NCI-H187 treated with DMSO at 0.1 percent for 48 hours (cell line): ENCODE measurements at regions not wholly inside any gene's neighbourhood (a gene's known extent, or its start where the extent isn't known, plus 50 kb on each side); places are given as distances from the start of the nearest gene placed in this dataset.

Experiments
- DNase-seq: peaks from one replicate; lab custom pipeline; 2025; lab: John Stamatoyannopoulos, UW

DNA sequence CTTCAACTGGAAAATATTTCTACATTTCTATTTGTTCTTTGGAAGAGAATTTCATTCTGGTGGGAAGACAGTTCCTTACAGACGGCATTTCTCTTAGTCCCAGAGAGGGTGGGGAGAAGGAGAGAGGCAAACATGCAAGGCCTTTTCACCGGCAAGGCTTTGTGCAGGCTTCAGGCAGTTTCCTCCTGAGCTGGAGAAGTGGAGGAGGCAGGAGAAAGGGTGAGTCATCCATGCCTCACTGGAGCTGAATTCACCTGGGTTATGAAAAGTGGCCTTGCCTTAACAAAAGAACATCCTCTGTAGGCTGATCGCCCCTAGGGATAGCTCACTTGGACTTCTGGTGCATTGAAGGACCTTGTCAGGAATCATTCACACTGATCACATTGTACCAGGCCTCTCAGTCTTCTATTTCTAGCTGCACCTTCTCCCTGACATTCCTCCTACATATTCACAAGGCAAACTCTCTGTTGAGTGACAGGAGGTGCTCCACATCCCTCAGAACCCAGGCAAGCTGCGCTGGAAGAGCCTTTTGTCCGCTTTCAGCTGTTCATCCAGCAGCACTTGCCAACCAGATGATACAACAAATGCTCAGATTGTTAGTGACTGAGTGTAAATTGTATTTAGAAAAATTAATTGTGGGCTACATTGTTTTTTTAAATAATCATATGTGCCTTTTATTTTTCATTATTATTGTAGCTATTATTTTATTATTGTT is 796.1 kb downstream of the DCDC2C start:
- DNase-seq, result peak; percentile 43

DNA sequence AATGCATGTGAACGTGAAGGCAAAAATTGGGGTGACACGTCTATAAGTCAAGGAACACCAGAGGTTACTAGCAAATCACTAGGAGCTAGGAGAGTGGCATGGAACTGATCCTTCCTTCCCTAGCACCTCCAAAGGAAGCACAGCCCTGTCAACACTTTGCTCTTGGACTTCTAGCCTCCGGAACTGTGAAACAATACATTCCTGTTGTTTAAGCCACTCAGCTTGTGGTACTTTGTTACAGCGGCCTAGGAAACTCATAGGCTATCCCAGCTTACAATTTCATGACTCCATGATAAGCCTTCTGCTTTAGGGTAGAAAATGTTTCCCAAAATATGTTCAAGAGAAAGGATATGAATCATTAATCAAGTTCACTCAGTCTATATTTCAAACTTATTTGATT is 798.1 kb downstream of the DCDC2C start:
- DNase-seq, result no peak

DNA sequence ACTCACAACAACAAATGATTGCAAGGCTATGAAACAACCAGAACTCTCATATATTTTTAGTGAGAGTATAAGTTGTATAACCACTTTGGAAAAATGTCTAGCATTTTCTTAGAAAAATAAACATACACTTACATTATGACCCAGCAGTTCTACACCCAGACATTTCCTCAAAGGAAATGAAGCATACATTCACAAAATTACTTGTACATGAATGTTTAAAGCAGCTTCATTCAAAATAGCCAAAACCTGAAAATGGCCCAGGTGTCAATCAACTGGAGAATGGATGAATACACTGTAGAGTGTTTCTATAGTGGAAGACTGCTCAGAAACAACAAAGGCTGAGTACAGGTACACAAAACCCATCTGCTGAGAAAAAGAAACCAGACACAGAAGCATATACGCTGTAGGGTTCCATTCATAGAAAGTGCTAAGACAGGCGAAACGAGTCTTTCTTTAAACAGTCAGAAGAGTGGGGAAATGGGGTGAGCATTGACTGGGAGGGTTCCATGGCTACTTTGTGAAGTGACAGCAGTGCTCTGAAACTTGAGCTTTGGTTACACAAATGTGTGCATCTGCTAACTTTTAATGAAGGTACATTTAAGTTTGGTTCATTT is 799.0 kb downstream of the DCDC2C start:
- no peak for DNase-seq

DNA sequence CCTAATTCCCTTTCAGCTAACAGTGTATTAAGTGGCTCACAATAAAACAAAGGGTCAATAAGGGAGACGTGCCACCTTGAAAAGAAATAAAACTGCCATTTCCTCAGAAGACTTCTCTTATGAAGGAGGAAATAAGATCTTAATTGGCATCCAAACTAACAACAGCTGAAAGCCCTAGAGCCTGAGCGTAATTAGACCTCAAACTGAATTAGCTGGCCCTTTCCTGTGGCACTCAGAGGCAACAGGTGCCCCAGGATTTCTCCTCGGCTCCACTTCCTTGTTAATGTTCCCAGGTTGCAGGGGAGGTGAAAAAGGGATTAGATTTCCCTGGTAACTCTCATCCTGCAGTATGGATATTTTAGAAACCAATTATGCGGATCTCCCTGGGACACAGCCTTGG is 804.3 kb downstream of the DCDC2C start:
- peak; percentile 29 for DNase-seq

DNA sequence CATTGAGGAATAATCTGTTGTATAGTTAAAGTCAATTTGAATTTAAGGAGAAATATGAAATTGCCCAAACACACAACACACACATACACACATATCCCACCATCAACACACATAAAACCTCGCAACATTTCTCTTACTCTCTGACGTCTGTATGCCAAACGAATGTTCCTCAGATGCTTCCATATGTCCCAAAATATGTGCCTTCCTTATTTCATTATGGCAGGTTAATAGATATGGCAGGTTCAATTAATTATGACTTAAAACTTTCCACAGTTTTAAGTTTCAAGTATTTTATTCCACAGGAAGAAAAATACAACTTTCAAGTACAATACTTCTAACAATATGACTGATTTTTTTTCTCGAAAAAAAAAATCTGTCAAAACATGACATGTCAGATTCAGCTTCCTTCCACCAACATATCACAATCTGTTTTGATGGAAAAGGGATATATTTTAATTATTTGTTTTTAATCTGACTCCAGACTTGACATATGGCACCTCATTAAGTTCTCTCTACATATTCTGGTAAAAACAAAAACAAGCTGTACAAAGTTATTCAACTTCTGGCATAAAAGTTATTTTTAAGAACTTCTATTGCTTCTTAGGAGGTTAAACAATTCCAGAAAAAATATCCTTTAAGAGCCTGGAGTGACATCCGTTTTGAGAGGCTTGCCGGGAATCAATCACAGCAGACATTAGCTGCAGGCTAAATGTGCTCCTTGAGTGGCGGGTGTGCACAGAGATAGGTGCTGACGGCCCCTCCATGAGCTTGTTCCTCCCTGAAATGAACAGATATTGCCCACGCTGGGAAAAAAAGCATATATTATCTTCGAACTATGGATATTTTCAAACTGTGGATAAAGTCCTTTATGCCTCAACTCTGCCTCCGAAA is 812.7 kb downstream of the DCDC2C start:
- no peak for DNase-seq

DNA sequence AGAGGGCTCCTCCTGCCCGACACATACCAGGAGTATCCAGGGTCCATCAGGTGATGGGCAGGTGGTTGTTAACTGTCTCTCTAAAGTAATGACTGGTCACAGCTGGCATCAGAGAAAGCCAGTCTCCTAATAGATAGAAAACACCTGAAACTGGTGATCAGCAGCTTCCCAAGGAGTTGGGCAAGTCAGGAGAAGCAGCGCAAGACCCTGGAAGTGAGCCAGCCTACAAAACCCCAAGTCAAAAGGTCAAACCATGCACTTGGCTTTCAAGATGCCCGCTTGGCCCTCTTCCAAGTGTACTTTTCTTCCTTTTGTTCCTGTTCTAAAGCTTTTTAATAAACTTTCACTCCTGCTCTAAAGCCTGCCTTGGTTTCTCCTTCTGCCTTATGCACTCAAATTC is 815.2 kb downstream of the DCDC2C start:
- DNase-seq, result no peak

DNA sequence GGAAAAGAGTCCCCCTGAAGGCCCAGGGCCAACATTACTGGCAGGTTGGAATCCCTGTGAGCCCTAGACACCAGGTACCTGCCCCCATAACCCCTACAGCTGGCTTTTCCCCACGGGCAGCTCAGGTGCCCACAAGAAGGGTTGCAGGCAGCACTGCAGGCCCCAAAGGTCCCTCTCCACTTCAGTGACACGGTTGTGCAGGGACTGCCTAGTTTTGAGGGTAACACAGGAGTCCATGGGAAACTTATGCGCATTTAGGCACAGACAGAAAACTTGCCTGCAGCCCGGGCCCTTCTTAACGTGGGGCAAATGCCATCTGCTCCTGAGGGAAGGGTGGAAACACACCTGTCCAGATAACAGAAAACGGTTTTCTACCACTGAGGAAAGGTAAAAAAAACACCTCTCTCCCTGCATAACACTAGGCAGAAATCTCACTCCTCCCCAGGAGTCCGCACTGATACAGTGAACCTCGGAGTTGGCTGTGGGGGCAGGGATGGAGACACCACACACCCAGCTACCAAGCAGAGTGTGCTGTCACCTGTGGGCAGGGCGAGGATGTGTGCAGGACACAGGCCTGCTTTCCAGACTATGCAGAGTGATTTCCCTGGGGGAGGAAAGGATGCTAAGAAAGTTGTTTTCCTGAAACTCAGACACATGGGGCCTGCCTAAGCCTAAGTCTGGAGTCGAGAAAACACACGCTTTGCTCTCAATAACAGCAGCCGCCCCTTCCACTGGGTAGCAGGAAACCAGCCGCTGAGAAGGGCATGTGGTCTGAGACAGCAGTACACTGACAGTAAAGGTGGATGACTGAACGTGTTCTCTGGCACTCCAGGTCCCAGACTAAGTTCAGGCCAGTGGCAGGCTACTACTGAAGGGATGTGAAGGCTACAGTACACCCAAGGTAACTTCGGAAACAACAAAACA is 819.4 kb downstream of the DCDC2C start:
- no peak for DNase-seq

DNA sequence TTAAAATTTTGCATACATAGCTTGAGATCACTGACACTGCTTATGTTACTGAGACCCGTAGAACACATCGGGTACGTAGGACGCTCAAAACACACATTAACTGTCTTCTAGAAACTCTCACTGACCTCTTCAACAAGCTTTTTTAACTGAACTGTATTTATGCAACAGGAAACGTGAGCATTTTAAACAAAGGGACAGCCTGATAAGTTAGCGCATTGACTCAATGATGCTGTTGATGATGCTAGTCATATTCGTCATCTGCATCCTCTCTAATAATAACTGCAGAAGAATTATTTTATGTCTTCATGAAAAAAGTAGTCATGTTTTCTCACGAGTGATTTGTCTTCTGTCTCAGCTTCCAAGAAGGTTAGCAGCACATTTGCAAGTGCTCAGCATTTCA is 824.0 kb downstream of the DCDC2C start:
- no peak for DNase-seq

DNA sequence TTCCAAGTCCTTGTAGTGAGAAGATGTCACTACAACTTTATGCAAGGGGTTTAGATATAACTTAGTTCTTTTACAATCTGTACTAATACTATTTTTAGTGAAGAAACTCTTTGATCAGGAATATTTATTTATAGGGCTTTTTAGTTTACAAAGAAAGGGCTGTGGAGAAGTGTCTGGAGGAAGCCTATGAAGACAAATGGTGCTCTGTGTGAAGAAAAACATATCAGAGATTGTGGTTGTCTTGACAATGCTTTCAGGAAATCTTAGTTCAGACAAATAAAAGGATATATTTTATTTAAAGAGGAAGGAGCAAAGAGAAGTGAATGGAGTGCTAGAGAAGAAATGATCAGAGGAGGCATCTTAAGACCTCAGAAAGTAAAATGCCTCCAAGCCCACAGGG is 824.9 kb downstream of the DCDC2C start:
- DNase-seq, result no peak

DNA sequence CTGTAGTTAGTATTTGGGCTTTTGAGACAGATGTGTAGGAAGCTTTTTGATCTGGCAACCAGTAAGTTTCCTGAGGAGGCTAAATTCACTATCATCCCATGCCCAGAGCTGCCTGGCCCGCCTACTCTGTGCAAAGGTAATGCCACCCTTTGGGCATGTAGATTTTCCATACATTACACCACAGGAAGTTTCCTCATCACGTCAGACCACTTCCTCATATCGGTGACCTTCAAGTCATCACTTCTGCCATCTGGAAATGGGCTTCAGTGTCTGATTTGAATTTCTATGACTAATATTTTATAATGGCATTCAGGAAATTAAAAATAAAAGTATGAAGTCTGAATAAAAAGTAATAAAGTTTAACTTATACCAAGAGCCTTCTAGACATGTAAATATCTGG is 825.4 kb downstream of the DCDC2C start:
- DNase-seq, result no peak

DNA sequence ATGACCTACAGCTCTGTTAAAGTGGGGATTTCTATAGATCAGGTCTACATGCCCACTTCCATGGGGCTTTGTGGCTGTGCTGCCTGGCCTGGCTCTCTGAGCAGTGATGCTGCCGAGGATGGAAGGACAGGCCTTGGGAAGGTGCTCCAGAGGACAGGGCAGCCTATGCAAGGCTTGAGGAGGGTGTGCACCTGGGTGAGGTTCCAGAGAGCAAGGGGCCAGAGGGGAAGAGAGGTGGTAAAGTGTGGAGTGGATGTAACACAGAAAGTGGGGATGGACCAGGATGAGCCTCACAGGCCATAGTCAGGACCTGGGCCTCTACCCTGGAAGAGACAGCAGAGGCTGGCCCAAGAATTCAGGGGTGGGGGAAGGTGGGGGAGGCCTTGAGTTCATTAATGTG is 826.4 kb downstream of the DCDC2C start:
- no peak for DNase-seq

DNA sequence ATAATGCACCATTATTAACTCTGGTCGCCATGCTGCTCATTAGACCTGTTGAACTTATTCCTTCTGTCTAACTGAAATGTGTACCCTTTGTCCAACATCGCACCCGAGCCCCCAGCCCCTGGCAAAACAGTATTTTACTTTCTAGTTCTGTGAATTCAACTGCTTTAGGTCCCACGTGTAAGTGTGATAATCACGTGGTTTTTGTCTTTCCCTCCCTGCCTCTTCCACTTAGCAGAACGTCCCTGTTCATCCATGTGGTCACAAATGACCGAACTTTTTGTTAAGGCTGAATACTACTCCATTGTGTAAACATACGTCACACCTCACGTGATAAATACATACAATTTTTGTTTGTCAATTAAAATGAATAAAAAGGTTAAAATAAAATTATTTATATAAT is 826.9 kb downstream of the DCDC2C start:
- no peak for DNase-seq

DNA sequence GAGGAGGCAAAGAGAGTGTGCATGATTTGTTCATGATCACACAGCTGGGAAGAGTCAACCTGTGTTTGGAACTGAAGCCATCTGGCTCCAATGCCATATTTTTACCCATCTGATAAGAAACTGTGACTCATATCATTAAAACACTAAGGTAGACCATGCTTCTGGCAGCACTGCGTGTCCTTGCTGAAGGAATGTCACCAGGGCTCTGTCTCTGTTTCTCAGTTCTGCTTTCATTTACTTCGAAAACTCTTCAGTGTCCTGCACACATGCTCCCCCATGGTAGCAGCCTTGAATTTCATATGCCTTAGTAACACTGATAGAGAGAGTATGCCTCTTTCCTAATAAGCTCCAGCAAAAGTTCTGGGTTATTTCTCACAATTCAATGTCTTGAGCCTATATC is 830.4 kb downstream of the DCDC2C start:
- DNase-seq, result no peak

DNA sequence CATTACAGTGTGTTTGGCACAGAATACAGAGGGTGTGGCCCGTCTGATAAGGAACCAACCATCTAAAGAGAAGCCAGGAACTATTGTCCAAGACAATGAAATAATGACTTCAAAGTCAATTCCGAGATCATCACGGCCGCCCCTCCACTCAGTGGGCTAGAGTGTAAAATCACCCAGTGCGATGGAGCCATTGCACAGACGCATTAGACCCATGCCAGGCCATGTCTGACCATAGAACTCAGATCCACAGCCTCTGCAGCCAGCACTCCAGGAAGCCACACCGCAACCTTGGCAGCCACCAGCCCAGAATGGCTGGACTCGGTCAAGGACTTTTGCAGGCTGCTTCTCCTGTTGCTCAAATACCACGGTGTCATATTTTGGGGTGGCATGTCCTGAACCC is 835.7 kb downstream of the DCDC2C start:
- no peak for DNase-seq

DNA sequence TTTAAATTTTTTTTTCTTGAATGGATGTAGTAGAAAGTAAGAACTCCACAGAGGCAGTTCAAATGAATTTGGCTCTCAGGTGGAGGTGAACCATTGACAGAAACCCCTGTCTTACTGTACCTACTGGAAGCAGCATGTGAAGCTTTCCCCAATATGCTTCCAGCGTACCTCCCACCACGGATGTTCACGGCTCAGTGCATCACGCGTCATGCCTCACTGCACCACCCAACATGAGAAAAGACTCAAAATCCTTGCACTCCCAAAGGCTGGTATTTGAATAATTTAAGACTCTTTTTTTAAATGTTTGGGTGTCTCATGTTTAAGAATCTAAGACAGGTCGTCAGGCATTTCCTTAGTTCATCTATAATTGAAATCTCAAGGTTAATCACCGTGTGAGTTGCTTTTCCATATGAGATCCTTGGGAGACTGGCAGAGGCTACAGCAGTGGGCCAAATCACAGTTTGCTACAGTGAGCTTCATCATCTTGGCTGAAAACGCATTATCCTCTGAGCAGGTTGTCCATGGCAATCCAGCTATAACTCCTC is 846.4 kb downstream of the DCDC2C start:
- peak; percentile 57 for DNase-seq

DNA sequence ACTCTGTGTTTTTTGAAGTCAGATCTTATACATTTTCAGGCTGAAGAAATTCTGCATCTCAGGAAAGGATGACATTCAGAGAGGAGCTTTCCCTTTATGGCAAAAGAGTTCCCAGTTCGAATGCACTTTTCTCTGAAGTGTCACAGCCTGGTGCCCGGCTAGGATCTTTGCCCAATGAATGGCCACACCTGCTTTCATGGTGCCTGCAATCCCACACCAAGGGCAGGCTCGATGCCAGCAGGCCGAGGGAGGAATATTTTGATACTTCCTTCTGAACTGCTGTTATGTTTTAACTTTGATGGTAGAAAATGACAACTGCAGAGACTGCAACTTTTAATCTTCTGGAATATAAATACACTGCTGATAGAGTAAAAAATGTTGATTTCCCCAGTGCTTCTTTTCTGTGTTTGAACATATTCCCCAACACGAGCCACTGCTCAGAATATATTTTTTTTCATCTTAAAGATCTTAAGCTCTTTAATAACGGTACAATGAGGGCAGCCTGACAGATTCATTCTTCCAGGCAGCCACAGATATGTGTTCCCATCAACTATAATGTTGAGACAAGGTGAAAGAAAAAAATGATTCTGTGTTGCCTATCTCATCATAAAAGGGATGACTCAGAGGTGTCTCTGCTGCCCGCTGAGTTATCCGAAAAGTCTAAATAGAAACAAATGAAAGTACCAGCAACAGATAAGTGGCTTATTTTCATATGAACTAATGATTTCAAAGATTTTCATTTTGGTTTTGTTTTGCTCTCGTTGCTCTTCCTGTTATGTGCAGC is 848.5 kb downstream of the DCDC2C start:
- no peak for DNase-seq

DNA sequence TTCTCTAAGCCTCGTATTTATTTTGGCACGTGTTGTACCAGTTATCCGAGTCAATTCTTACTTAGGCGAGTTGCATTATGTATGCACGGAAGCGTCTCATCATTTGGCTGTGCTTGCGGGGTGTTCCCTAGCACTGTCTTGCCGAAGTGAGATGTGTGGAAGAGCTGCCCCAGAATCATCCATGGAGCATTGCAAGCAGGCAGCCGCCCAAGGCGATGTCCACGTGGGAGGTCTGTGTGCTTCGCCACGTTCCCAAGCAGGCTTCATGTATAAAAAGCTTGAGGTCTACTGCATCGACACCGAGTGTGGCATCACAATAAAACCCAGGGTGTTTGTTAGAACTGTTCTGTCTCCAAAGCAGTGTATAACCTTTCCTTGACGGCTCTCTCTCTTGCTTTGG is 849.9 kb downstream of the DCDC2C start:
- no peak for DNase-seq

DNA sequence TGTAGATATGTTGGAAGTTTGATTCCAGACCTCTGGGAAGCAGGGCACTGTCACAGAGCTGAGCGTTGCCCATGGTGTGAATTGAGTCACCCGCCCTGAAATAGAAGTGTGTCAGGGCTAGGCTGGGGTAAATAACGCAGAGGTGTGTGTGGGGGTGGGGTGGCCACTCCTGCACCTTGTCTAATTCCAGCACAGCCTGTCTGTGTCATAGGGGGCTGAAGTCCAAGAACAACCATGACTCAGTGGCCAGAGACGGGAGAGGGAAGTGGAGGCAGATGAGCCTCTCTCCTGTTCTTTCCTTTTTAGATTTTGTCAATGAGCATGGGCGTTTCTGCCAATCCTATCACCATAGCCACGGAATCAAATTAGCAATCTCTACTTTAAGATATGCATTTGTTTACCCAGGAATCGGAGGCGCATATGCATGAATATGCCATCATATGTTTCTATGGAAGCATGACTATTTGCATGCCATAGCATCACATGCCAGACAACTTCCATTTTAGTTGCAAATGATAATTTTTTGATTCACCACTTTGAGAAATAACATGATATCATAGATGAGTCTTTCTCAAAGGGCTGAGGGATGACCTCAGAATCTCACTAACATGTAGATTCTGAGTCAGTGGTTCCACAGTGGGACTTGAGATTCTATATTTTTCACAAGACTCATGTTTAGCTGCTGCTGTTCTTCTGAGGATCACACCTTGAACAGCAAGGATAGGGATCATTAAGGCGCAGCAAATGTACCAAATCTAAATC is 852.9 kb downstream of the DCDC2C start:
- no peak for DNase-seq

DNA sequence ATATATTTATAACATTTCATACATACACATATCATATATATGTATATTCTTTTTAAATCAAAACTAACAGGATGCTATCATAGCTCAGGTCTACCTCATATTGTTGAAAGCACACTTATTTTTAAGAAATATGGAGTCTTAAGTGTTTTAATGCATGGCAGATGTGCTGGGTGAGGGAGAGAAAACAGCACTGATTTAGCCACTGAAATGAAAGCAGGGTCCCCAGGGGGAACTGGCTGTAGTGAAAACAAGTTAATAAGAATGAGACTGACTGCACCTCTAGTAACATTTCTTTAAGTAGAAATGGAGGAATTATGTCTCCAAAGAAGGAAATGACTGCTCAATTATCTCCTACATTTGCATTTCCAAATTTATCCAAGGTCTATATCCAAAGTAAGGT is 857.8 kb downstream of the DCDC2C start:
- no peak for DNase-seq

DNA sequence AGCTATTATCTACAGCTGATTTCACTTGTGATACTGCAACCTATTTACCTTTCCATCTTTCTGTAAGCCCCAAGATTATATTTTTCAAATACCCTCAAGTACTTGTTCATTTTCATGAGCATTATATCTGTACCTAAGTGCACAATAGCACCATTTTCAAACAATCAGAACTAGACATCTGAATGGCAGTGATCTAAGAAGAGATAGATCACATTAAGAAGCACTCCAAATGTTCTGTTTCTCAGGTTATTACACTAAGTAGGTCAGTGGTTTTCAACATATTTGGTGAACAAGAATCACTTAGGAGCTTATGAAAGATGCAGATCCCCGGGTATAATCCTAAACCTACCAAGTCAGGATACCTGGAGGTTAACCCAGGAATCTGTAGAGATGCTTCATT is 872.7 kb downstream of the DCDC2C start:
- peak; percentile 23 for DNase-seq
